GM18867 (cell line): ENCODE measurements at regions not wholly inside any gene's neighbourhood (a gene's known extent, or its start where the extent isn't known, plus 50 kb on each side); places are given as distances from the start of the nearest gene placed in this dataset.
A peak's percentile ranks its signal among the peaks of the same experiment; 100 is the strongest.

Experiments
- ATAC-seq: cut with Tn5 transposase; IDR thresholded peaks from one replicate; pipeline ENCODE4 v1.9.1; 2021; ENCODE audit warnings: mild to moderate bottlenecking, moderate library complexity; ENCODE audit not compliant: unreplicated experiment

GRCh38 chr10:108735380-108735779 lies 1187.9 kb downstream of the XPNPEP1 start:
- no peak for ATAC-seq

GRCh38 chr10:108721874-108722273 lies 1201.4 kb downstream of the XPNPEP1 start:
- no peak for ATAC-seq

- ATAC-seq: no peak
These were observed 1207.0 kb downstream of the XPNPEP1 start for GRCh38 chr10:108716352-108716751.

GRCh38 chr10:108709927-108710722 lies 1213.2 kb downstream of the XPNPEP1 start:
- ATAC-seq: no peak

GRCh38 chr10:108708363-108708762 lies 1214.9 kb downstream of the XPNPEP1 start:
- no peak for ATAC-seq

GRCh38 chr10:108696792-108697477 lies 1226.4 kb downstream of the XPNPEP1 start:
- peak; percentile 93 for ATAC-seq

- no peak for ATAC-seq
These were observed 1232.2 kb downstream of the XPNPEP1 start for GRCh38 chr10:108691126-108691525.

- no peak for ATAC-seq
These were observed 1232.8 kb downstream of the XPNPEP1 start for GRCh38 chr10:108690530-108690929.

GRCh38 chr10:108689891-108690290 lies 1233.4 kb downstream of the XPNPEP1 start:
- no peak for ATAC-seq

GRCh38 chr10:108688314-108688713 lies 1235.0 kb downstream of the XPNPEP1 start:
- peak; percentile 62 for ATAC-seq

- no peak for ATAC-seq
These were observed 1237.3 kb downstream of the XPNPEP1 start for GRCh38 chr10:108685863-108686531.

GRCh38 chr10:108684431-108684830 lies 1238.9 kb downstream of the XPNPEP1 start:
- ATAC-seq: no peak

GRCh38 chr10:108673741-108674140 lies 1249.6 kb downstream of the XPNPEP1 start:
- no peak for ATAC-seq

GRCh38 chr10:108663587-108663986 lies 1259.7 kb downstream of the XPNPEP1 start:
- no peak for ATAC-seq

GRCh38 chr10:108662975-108663374 lies 1260.3 kb downstream of the XPNPEP1 start:
- no peak for ATAC-seq

GRCh38 chr10:108655057-108655456 lies 1268.3 kb downstream of the XPNPEP1 start:
- ATAC-seq: no peak

GRCh38 chr10:108653531-108653930 lies 1269.8 kb downstream of the XPNPEP1 start:
- no peak for ATAC-seq

- no peak for ATAC-seq
These were observed 1284.3 kb downstream of the XPNPEP1 start for GRCh38 chr10:108639010-108639409.

- no peak for ATAC-seq
These were observed 1285.1 kb downstream of the XPNPEP1 start for GRCh38 chr10:108638225-108638624.

- no peak for ATAC-seq
These were observed 1290.3 kb downstream of the XPNPEP1 start for GRCh38 chr10:108633046-108633445.

GRCh38 chr10:108632144-108632543 lies 1291.2 kb downstream of the XPNPEP1 start:
- ATAC-seq: no peak

- peak; percentile 86 for ATAC-seq
These were observed 1292.0 kb downstream of the XPNPEP1 start for GRCh38 chr10:108631332-108631731.
